Body of pancreas (tissue), 4 donors: ENCODE measurements at regions not wholly inside any gene's neighbourhood (a gene's known extent, or its start where the extent isn't known, plus 50 kb on each side); places are given as distances from the start of the nearest gene placed in this dataset.

ENCODE experiments used
- ATAC-seq: fragments of 150-250 bp; one replicate; pipeline ENCODE4 v1.9.1; 2016
- DNase-seq, 4 donors: peaks; one replicate each; pipeline ENCODE4 v3.0.0-alpha.2; 2019
- H3K27ac ChIP-seq, 4 donors: fragments of 200-600 bp; sonication (generic); 1 replicate in 3 of 4; 2 replicates in 1 of 4; pipeline versions ENCODE4 v1.5.1 to v1.6.1; 2016 to 2019; ENCODE audit warnings: mild to moderate bottlenecking in 1 of 4, mixed read lengths in 1 of 4, moderate library complexity in 1 of 4
- H3K27me3 ChIP-seq, 2 donors: fragments of 200-600 bp; sonication (generic); one replicate each; pipeline ENCODE4 v1.6.0; 2016; ENCODE audit warnings: mild to moderate bottlenecking in 1 of 2
- H3K36me3 ChIP-seq, 2 donors: fragments of 200-600 bp; sonication (generic); replicated peaks in 1 of 2; 2 replicates each; pipeline ENCODE4 v1.5.1; 2016; ENCODE audit warnings: low read depth in 2 of 2; ENCODE audit not compliant: insufficient read depth in 1 of 2
- H3K4me1 ChIP-seq: fragments of 200-600 bp; sonication (generic); one replicate; pipeline ENCODE4 v1.6.0; 2016
- H3K4me3 ChIP-seq, 2 donors: fragments of 200-600 bp; sonication (generic); 1 replicate in 1 of 2; 2 replicates in 1 of 2; pipeline ENCODE4 v1.5.1; 2016 to 2019
- H3K9me3 ChIP-seq, 3 donors: fragments of 200-600 bp; sonication (generic); 1 replicate in 2 of 3; 2 replicates in 1 of 3; pipeline ENCODE4 v1.5.1; 2016
- POLR2A ChIP-seq, 3 donors: fragments of 450-650 bp; IDR thresholded peaks; one replicate each; pipeline ENCODE4 v1.6.1; 2016; ENCODE audit warnings: antibody characterized with exemption in 3 of 3, mild to moderate bottlenecking in 2 of 3
- WGBS, 2 donors: methylation state at CpG; one replicate each; pipeline ENCODE4 v1.1.5; 2017; 5-methylcytosine and 5-hydroxymethylcytosine counted together
- intact Hi-C: fragments of 100-400 bp; cut with DNase I; formaldehyde crosslinking; loops from one replicate; pipeline ENCODE4 v1.15.1; 2023
- TF ChIP-seq, protein P1 (sequence below), 7 experiments: fragments of 450-650 bp in 4 of 7; fragments of 200-600 bp in 3 of 7; sonication (generic) in 3 of 7; IDR thresholded peaks; one replicate each; pipeline ENCODE4 v1.5.1; 2016 to 2019; ENCODE audit warnings: antibody characterized with exemption in 7 of 7

DNA sequence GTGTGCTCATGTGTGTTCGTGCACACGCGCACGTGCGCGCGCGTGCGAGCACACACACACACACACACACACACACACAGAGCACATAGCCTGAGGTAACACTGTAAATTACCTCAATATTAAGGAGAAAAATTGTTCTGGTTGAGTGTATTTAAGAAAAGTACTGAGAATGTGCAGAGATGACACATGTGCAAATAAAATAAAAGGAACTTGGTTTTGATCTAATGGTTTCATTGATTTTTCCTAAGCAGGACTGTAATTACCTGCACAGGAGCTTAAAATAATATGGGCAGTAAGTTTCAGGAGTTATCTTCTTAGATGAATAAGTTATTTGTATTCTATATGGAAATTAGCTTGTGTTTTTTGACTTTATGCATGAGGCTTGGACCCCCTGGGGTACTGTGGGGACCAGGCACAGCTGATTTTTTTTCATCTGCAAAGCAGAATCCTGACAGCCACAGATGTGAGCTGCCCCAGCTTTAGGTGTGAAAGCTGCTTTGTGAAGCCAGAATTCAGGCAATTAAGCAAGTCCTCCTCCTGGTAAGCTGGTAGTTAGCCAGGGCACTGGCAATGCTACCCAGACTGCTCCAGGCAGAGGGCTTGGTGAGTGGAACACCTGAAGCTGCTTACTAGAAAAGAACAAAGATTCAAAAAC, 1040.6 kb upstream of the CITED2 start:
- H3K4me1 ChIP-seq: no peaks in the 10 kb centered on the region
- no peak for DNase-seq
- 90 to 92% methylated on average over 9 of the region's 9 CpGs for WGBS, 2 donors
- ATAC-seq: no peak
- no peaks in the 10 kb centered on the region for H3K9me3 ChIP-seq
- no peaks in the 10 kb centered on the region for H3K27me3 ChIP-seq
- TF ChIP-seq POLR2A (IDR thresholded peaks at IDR 0.05): no peak
- TF ChIP-seq, protein P1, sequence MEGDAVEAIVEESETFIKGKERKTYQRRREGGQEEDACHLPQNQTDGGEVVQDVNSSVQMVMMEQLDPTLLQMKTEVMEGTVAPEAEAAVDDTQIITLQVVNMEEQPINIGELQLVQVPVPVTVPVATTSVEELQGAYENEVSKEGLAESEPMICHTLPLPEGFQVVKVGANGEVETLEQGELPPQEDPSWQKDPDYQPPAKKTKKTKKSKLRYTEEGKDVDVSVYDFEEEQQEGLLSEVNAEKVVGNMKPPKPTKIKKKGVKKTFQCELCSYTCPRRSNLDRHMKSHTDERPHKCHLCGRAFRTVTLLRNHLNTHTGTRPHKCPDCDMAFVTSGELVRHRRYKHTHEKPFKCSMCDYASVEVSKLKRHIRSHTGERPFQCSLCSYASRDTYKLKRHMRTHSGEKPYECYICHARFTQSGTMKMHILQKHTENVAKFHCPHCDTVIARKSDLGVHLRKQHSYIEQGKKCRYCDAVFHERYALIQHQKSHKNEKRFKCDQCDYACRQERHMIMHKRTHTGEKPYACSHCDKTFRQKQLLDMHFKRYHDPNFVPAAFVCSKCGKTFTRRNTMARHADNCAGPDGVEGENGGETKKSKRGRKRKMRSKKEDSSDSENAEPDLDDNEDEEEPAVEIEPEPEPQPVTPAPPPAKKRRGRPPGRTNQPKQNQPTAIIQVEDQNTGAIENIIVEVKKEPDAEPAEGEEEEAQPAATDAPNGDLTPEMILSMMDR (IDR thresholded peaks at IDR 0.05): no peak
- H3K4me3 ChIP-seq: no peak overlapping the region
- H3K36me3 ChIP-seq: no peaks in the 10 kb centered on the region
- intact Hi-C loops: no loop called here
- no peak overlapping the region for H3K27ac ChIP-seq

GRCh38 chr6:140403020-140403419, 1028.6 kb upstream of the CITED2 start:
- Histone ChIP-seq H3K27ac (no peak overlapping the region), H3K36me3 (no peaks in the 10 kb centered on the region), H3K27me3 (no peaks in the 10 kb centered on the region), H3K4me1 (no peaks in the 10 kb centered on the region), H3K4me3 (no peak overlapping the region), H3K9me3 (no peaks in the 10 kb centered on the region)
- TF ChIP-seq POLR2A (IDR thresholded peaks at IDR 0.05): no peak
- intact Hi-C loops: no loop called here
- DNase-seq: no peak
- no peak for ATAC-seq

DNA sequence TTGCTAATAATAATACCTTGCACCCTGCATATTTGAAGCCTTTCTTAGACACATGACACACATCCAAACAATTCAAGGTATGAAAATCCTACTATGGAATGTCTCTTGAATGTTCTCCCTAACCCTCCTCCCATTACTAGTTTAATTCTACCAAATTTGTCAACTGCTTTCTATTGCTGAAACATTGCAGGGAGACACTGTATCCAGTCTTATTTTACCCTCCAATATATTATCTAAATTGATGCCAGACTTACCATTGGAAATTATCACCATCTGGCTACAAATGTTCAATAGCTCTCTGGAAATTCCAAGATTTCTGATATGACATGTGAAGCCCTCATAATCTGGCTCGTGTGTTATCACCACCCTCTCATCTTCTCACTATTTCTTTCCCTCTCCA, 1027.3 kb upstream of the CITED2 start:
- WGBS, 2 donors: 76 to 77% methylated on average over 1 of the region's 1 CpG
- H3K4me3 ChIP-seq: no peak overlapping the region
- ATAC-seq (no peak), DNase-seq (no peak)
- H3K9me3 ChIP-seq: no peaks in the 10 kb centered on the region
- intact Hi-C loops: no loop called here
- no peak overlapping the region for H3K27ac ChIP-seq
- H3K4me1 ChIP-seq: no peaks in the 10 kb centered on the region
- no peaks in the 10 kb centered on the region for H3K36me3 ChIP-seq
- TF ChIP-seq, protein P1 (IDR thresholded peaks at IDR 0.05): no peak
- TF ChIP-seq POLR2A (IDR thresholded peaks at IDR 0.05): no peak
- no peaks in the 10 kb centered on the region for H3K27me3 ChIP-seq

DNA sequence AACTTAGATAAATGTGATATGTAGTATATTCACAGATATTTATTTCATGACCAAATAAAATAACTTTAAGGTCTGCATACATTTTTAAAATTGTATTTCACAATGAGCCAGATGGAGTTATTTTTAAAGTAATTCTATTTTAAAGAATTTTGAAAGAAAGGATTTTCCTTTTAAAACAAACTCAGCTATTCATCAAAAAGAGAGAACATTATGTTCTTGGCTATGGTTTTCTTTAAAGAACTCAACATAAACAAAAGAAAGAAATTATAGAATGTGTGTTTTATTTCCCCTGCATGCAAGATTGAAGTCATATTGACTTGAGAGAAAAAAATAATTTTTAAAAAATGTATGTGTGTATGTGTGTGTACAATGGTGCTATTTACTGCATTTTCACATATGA, 1023.6 kb upstream of the CITED2 start:
- ATAC-seq: no peak
- TF ChIP-seq, protein P1 (IDR thresholded peaks at IDR 0.05): no peak
- no peak for TF ChIP-seq POLR2A (IDR thresholded peaks at IDR 0.05)
- no peak overlapping the region for H3K27ac ChIP-seq
- H3K27me3 ChIP-seq: no peaks in the 10 kb centered on the region
- H3K36me3 ChIP-seq: no peaks in the 10 kb centered on the region
- no peak for DNase-seq
- H3K9me3 ChIP-seq: no peaks in the 10 kb centered on the region
- no peak overlapping the region for H3K4me3 ChIP-seq
- H3K4me1 ChIP-seq: no peaks in the 10 kb centered on the region
- intact Hi-C loops: no loop called here

GRCh38 chr6:140397106-140397505, 1022.7 kb upstream of the CITED2 start:
- H3K4me1 ChIP-seq: no peaks in the 10 kb centered on the region
- DNase-seq (no peak), ATAC-seq (no peak)
- intact Hi-C loops: no loop called here
- H3K36me3 ChIP-seq: no peaks in the 10 kb centered on the region
- H3K27me3 ChIP-seq: no peaks in the 10 kb centered on the region
- 69 to 73% methylated on average over 1 of the region's 1 CpG for WGBS, 2 donors
- H3K4me3 ChIP-seq: no peak overlapping the region
- H3K27ac ChIP-seq: no peak overlapping the region
- TF ChIP-seq POLR2A (IDR thresholded peaks at IDR 0.05): no peak
- TF ChIP-seq, protein P1 (IDR thresholded peaks at IDR 0.05): no peak
- no peaks in the 10 kb centered on the region for H3K9me3 ChIP-seq
